Loucy (cell line): ENCODE measurements at regions not wholly inside any gene's neighbourhood (a gene's known extent, or its start where the extent isn't known, plus 50 kb on each side); places are given as distances from the start of the nearest gene placed in this dataset.

ENCODE experiments used
- CTCF ChIP-seq: fragments of 200-600 bp; sonication (generic); conservative IDR thresholded peaks from 2 replicates; pipeline ENCODE4 v1.5.1; 2014; ENCODE audit warnings: mild to moderate bottlenecking, antibody characterized with exemption, low read length
- EZH2phosphoT487 ChIP-seq: fragments of 200-600 bp; IDR thresholded peaks from 2 replicates; pipeline ENCODE4 v1.6.1; 2018; ENCODE audit warnings: antibody characterized with exemption, mild to moderate bottlenecking, moderate library complexity, borderline replicate concordance

- TF ChIP-seq CTCF (no peak), EZH2phosphoT487 (no peak)
Measured at GRCh38 chr20:11995805-11996567, 78.3 kb downstream of the BTBD3 start.
